ENCODE measurements at regions not wholly inside any gene's neighbourhood (a gene's known extent, or its start where the extent isn't known, plus 50 kb on each side); places are given as distances from the start of the nearest gene placed in this dataset.

- no peak for TF ChIP-seq BCL11A (tag by site-specific recombination; IDR thresholded peaks at IDR 0.05; ENCODE audit: low read depth)
- TF ChIP-seq OSR2 (tag by site-specific recombination; IDR thresholded peaks at IDR 0.05) = no peak
- TF ChIP-seq YY1 (tag by site-specific recombination; IDR thresholded peaks at IDR 0.05) = no peak
- no peak for TF ChIP-seq ZNF121 (tag by site-specific recombination; IDR thresholded peaks at IDR 0.05)
- no peak for TF ChIP-seq ZNF16 (tag by site-specific recombination; IDR thresholded peaks at IDR 0.05; ENCODE audit: low read depth)
- no peak for TF ChIP-seq PRDM2 (tag by site-specific recombination; IDR thresholded peaks at IDR 0.05; ENCODE audit: borderline replicate concordance)
- no peak for TF ChIP-seq ZNF280D (tag by site-specific recombination; IDR thresholded peaks at IDR 0.05)
- TF ChIP-seq CTCF (tag by site-specific recombination; IDR thresholded peaks at IDR 0.05) = no peak
- no peak for TF ChIP-seq MZF1 (tag by site-specific recombination; IDR thresholded peaks at IDR 0.05; ENCODE audit: borderline replicate concordance)
- no peak for TF ChIP-seq PATZ1 (tag by site-specific recombination; IDR thresholded peaks at IDR 0.05)
- TF ChIP-seq ZNF660 (tag by site-specific recombination; IDR thresholded peaks at IDR 0.05) = no peak
- TF ChIP-seq KLF8 (tag by site-specific recombination; IDR thresholded peaks at IDR 0.05) = no peak
- no peak for TF ChIP-seq ZNF157 (tag by site-specific recombination; IDR thresholded peaks at IDR 0.05)
- TF ChIP-seq GLI2 (tag by site-specific recombination; IDR thresholded peaks at IDR 0.05; ENCODE audit: borderline replicate concordance, low read depth) = no peak
Observed at GRCh38 chr14:84555493-84555892, 974.5 kb upstream of the FLRT2 start.
